ENCODE measurements at regions not wholly inside any gene's neighbourhood (a gene's known extent, or its start where the extent isn't known, plus 50 kb on each side); places are given as distances from the start of the nearest gene placed in this dataset.

DNA sequence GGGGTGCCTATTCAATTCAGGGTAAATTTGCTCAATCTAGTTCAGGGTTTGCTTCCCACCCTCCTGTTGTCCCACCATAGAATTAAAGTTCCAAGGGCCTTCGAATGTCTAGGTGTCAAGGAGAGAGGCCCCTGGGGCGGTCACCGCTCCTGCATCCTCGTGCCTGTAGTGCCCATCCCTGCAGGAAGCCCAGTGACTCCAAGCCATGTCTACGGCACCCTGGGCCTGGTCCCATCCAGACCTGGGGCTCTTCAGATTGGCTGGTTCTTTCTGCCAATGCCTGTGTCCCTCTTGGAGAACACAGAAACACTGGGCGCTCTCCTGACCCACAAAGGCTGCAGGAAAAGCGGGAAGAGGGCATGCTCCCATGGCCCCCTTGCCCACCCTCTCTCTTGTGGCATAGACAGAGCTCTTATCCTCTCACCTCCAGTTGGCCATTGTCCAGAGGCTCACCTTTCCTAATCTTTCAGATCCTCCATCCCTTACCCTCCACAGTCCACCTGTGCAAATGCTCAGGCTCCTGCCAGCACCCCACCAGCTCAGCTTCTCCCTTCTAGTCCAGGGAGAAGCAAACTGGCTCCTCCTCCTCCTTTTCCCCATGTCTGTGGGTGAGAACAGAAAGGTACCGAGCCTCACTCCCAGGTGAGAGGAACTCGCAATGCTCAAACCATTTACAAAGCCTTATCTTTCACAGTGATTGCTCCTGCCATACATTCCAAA lies 253.0 kb upstream of the IRX2 start:
- H3K27ac Mint-ChIP-seq: no peak overlapping the region
- H3K4me1 Mint-ChIP-seq: no peaks in the 10 kb centered on the region
- H3K9me3 ChIP-seq (replicated peaks in 1 of 2; ENCODE audit: control insufficient read depth in 1 of 2, insufficient read depth in 1 of 2, low read length in 2 of 2): peaks cover 27 to 46% of the 10 kb centered on the region in 2 donors
- H3K4me1 ChIP-seq (ENCODE audit: control insufficient read depth in 1 of 2, insufficient read depth in 2 of 2, low read length in 2 of 2): no peaks in the 10 kb centered on the region
- no peaks in the 10 kb centered on the region for H3K36me3 ChIP-seq (replicated peaks in 1 of 2; ENCODE audit: control insufficient read depth in 1 of 2, insufficient read depth in 2 of 2, low read length in 2 of 2)
- no peak for DNase-seq
- H3K4me2 ChIP-seq (replicated peaks; ENCODE audit: extremely low read depth, low read length, poor library complexity, severe bottlenecking): no peak overlapping the region
- TF ChIP-seq CTCF (IDR thresholded peaks at IDR 0.05): no peak
- no peak overlapping the region for H3K27ac ChIP-seq (ENCODE audit: low read depth in 1 of 2, low read length in 2 of 2)
- H4K20me1 ChIP-seq (ENCODE audit: insufficient read depth, low read length): no peaks in the 10 kb centered on the region
- H3K27me3 ChIP-seq (ENCODE audit: control insufficient read depth in 2 of 2, insufficient read depth in 2 of 2, low read length in 2 of 2): no peaks in the 10 kb centered on the region
- H3K36me3 Mint-ChIP-seq: no peaks in the 10 kb centered on the region
- H3K79me2 ChIP-seq (ENCODE audit: insufficient read depth, low read length): no peaks in the 10 kb centered on the region
- H3K9ac ChIP-seq (ENCODE audit: insufficient read depth, low read length, poor library complexity, severe bottlenecking): no peak overlapping the region
- H3K27me3 Mint-ChIP-seq (ENCODE audit: low read depth in 3 of 3): no peaks in the 10 kb centered on the region
- H3K4me3 ChIP-seq (replicated peaks in 1 of 3; ENCODE audit: low read depth in 2 of 3, low read length in 3 of 3): no peak overlapping the region
- intact Hi-C loops (cut with micrococcal nuclease): no loop called here
- WGBS (ENCODE audit: insufficient coverage): 91% methylated on average over 7 of the region's 9 CpGs
- peaks cover 9 to 45% (median 16%) of the 10 kb centered on the region in 7 donors for H3K9me3 Mint-ChIP-seq
- no peak overlapping the region for H2AFZ ChIP-seq (ENCODE audit: insufficient read depth, low read depth, low read length, poor library complexity, severe bottlenecking)
- no peak overlapping the region for H3K4me3 Mint-ChIP-seq

GRCh38 chr5:3002230-3002629 lies 250.8 kb upstream of the IRX2 start:
- Histone ChIP-seq H3K4me1 (ENCODE audit: control insufficient read depth in 1 of 2, insufficient read depth in 2 of 2, low read length in 2 of 2) (no peaks in the 10 kb centered on the region), H3K9ac (ENCODE audit: insufficient read depth, low read length, poor library complexity, severe bottlenecking) (no peak overlapping the region), H2AFZ (ENCODE audit: insufficient read depth, low read depth, low read length, poor library complexity, severe bottlenecking) (no peak overlapping the region), H3K36me3 (replicated peaks in 1 of 2; ENCODE audit: control insufficient read depth in 1 of 2, insufficient read depth in 2 of 2, low read length in 2 of 2) (no peaks in the 10 kb centered on the region), H3K27ac (ENCODE audit: low read depth in 1 of 2, low read length in 2 of 2) (no peak overlapping the region), H3K4me3 (replicated peaks in 1 of 3; ENCODE audit: low read depth in 2 of 3, low read length in 3 of 3) (no peak overlapping the region), H3K9me3 (replicated peaks in 1 of 2; ENCODE audit: control insufficient read depth in 1 of 2, insufficient read depth in 1 of 2, low read length in 2 of 2) (peaks cover 27 to 48% of the 10 kb centered on the region in 2 donors), H3K27me3 (ENCODE audit: control insufficient read depth in 2 of 2, insufficient read depth in 2 of 2, low read length in 2 of 2) (no peaks in the 10 kb centered on the region), H3K79me2 (ENCODE audit: insufficient read depth, low read length) (no peaks in the 10 kb centered on the region), H3K4me2 (replicated peaks; ENCODE audit: extremely low read depth, low read length, poor library complexity, severe bottlenecking) (no peak overlapping the region), H4K20me1 (ENCODE audit: insufficient read depth, low read length) (no peaks in the 10 kb centered on the region)
- Mint-ChIP-seq H3K4me1 (no peaks in the 10 kb centered on the region), H3K4me3 (no peak overlapping the region), H3K36me3 (no peaks in the 10 kb centered on the region), H3K9me3 (peaks cover 9 to 41% (median 13%) of the 10 kb centered on the region in 7 donors), H3K27me3 (ENCODE audit: low read depth in 3 of 3) (peaks cover 0 to 2% (median 0%) of the 10 kb centered on the region in 3 donors), H3K27ac (no peak overlapping the region)
- no peak for TF ChIP-seq CTCF (IDR thresholded peaks at IDR 0.05)
- intact Hi-C loops (cut with micrococcal nuclease): no loop called here
- 95% methylated on average over 14 of the region's 17 CpGs for WGBS (ENCODE audit: insufficient coverage)
- DNase-seq: no peak
